Astrocyte (in vitro differentiated cells and primary cell): ENCODE measurements at regions not wholly inside any gene's neighbourhood (a gene's known extent, or its start where the extent isn't known, plus 50 kb on each side); places are given as distances from the start of the nearest gene placed in this dataset.
A peak's percentile ranks its signal among the peaks of the same experiment; 100 is the strongest.

Experiments
- DNase-seq: peaks from one replicate; pipeline ENCODE4 v3.0.0-alpha.2; 2010; ENCODE audit warnings: low read depth
- FAIRE-seq: peaks from 2 replicates; lab custom pipeline; 2011; peaks lifted over from hg19 to GRCh38; lab: Jason Lieb, UNC
- H2AFZ ChIP-seq: 2 replicates; pipeline ENCODE4 v1.6.0; 2012; ENCODE audit warnings: low read depth, low read length, inconsistent platforms
- H3K27ac ChIP-seq: 2 replicates; pipeline ENCODE4 v1.5.1; 2011; ENCODE audit warnings: low read depth, low read length, inconsistent platforms
- H3K27me3 ChIP-seq: 2 replicates; pipeline ENCODE4 v1.6.0; 2011; ENCODE audit warnings: low read length, inconsistent platforms; ENCODE audit not compliant: insufficient read depth
- H3K36me3 ChIP-seq: 2 replicates; pipeline ENCODE4 v1.5.1; 2011; ENCODE audit warnings: low read length, inconsistent platforms; ENCODE audit not compliant: insufficient read depth
- H3K4me1 ChIP-seq: 2 replicates; pipeline ENCODE4 v1.5.1; 2011; ENCODE audit warnings: low read length, inconsistent platforms; ENCODE audit not compliant: insufficient read depth
- H3K4me2 ChIP-seq: 2 replicates; pipeline ENCODE4 v1.6.0; 2012; ENCODE audit warnings: low read length, inconsistent platforms
- H3K4me3 ChIP-seq: 2 replicates; pipeline ENCODE4 v1.5.1; 2011; ENCODE audit warnings: low read depth, mild to moderate bottlenecking, low read length, inconsistent platforms; ENCODE audit not compliant: insufficient read depth
- H3K79me2 ChIP-seq: 2 replicates; pipeline ENCODE4 v1.6.0; 2012; ENCODE audit warnings: mild to moderate bottlenecking, low read length, inconsistent platforms; ENCODE audit not compliant: insufficient read depth
- H3K9ac ChIP-seq: 2 replicates; pipeline ENCODE4 v1.6.0; 2012; ENCODE audit warnings: mild to moderate bottlenecking, low read length, inconsistent platforms
- H3K9me3 ChIP-seq: 2 replicates; pipeline ENCODE4 v1.5.1; 2012; ENCODE audit warnings: low read depth, mild to moderate bottlenecking, low read length, inconsistent platforms; ENCODE audit not compliant: insufficient read depth
- H4K20me1 ChIP-seq: 2 replicates; pipeline ENCODE4 v1.6.0; 2012; ENCODE audit warnings: low read length, inconsistent platforms; ENCODE audit not compliant: insufficient read depth
- H3K27ac Mint-ChIP-seq: one replicate; pipeline ENCODE4 v1.8.0; 2021; ENCODE audit warnings: mild to moderate bottlenecking, mixed read lengths; ENCODE audit not compliant: unreplicated experiment
- H3K27me3 Mint-ChIP-seq: one replicate; pipeline ENCODE4 v1.8.0; 2021; ENCODE audit warnings: low read depth, mixed read lengths; ENCODE audit not compliant: unreplicated experiment
- H3K36me3 Mint-ChIP-seq: one replicate; pipeline ENCODE4 v1.8.0; 2021; ENCODE audit warnings: low read depth, mixed read lengths; ENCODE audit not compliant: unreplicated experiment
- H3K4me1 Mint-ChIP-seq: one replicate; pipeline ENCODE4 v1.8.0; 2021; ENCODE audit warnings: low read depth, mixed read lengths; ENCODE audit not compliant: unreplicated experiment
- H3K4me3 Mint-ChIP-seq: one replicate; pipeline ENCODE4 v1.8.0; 2021; ENCODE audit warnings: mild to moderate bottlenecking, moderate library complexity, mixed read lengths; ENCODE audit not compliant: unreplicated experiment
- H3K9me3 Mint-ChIP-seq: one replicate; pipeline ENCODE4 v1.8.0; 2021; ENCODE audit warnings: mild to moderate bottlenecking, mixed read lengths; ENCODE audit not compliant: unreplicated experiment
- CTCF ChIP-seq: IDR thresholded peaks from 2 replicates; pipeline ENCODE4 v1.5.1; 2011; ENCODE audit warnings: low read depth, mild to moderate bottlenecking, inconsistent platforms, low read length, moderate library complexity; ENCODE audit not compliant: insufficient read depth
- EZH2 ChIP-seq: IDR thresholded peaks from 2 replicates; pipeline ENCODE4 v1.6.1; 2012; ENCODE audit warnings: mild to moderate bottlenecking, low read length, inconsistent platforms; ENCODE audit not compliant: insufficient read depth

- no peaks in the 10 kb centered on the region for H3K27me3 Mint-ChIP-seq
- TF ChIP-seq CTCF (no peak), EZH2 (no peak)
- FAIRE-seq (no peak), DNase-seq (peak; percentile 62)
- H3K27ac Mint-ChIP-seq: no peak overlapping the region
- H3K9me3 ChIP-seq: no peaks in the 10 kb centered on the region
- H3K36me3 ChIP-seq: no peaks in the 10 kb centered on the region
- H3K27ac ChIP-seq: no peak overlapping the region
- no peaks in the 10 kb centered on the region for H4K20me1 ChIP-seq
- no peaks in the 10 kb centered on the region for H3K4me1 Mint-ChIP-seq
- H3K36me3 Mint-ChIP-seq: no peaks in the 10 kb centered on the region
- H3K4me2 ChIP-seq: no peak overlapping the region
- no peak overlapping the region for H2AFZ ChIP-seq
- H3K79me2 ChIP-seq: no peaks in the 10 kb centered on the region
- H3K27me3 ChIP-seq: no peaks in the 10 kb centered on the region
- H3K9ac ChIP-seq: no peak overlapping the region
- H3K4me1 ChIP-seq: no peaks in the 10 kb centered on the region
- no peaks in the 10 kb centered on the region for H3K9me3 Mint-ChIP-seq
- H3K4me3 Mint-ChIP-seq: no peak overlapping the region
- no peak overlapping the region for H3K4me3 ChIP-seq
These were observed 117.8 kb downstream of the FAM76B start for GRCh38 chr11:95671768-95672167.

- no peak overlapping the region for H3K4me3 Mint-ChIP-seq
- H3K27me3 Mint-ChIP-seq: no peaks in the 10 kb centered on the region
- H3K36me3 Mint-ChIP-seq: no peaks in the 10 kb centered on the region
- Histone ChIP-seq H3K79me2 (no peaks in the 10 kb centered on the region), H3K9me3 (no peaks in the 10 kb centered on the region), H3K4me3 (no peak overlapping the region), H3K27me3 (no peaks in the 10 kb centered on the region), H3K4me2 (no peak overlapping the region), H2AFZ (no peak overlapping the region), H4K20me1 (no peaks in the 10 kb centered on the region), H3K36me3 (no peaks in the 10 kb centered on the region), H3K9ac (no peak overlapping the region), H3K27ac (no peak overlapping the region), H3K4me1 (no peaks in the 10 kb centered on the region)
- H3K27ac Mint-ChIP-seq: no peak overlapping the region
- no peak for FAIRE-seq
- no peak for DNase-seq
- H3K9me3 Mint-ChIP-seq: no peaks in the 10 kb centered on the region
- TF ChIP-seq CTCF (no peak), EZH2 (no peak)
- H3K4me1 Mint-ChIP-seq: no peaks in the 10 kb centered on the region
These were observed 121.5 kb downstream of the FAM76B start for GRCh38 chr11:95668131-95668530.

- H3K9me3 ChIP-seq: no peaks in the 10 kb centered on the region
These were observed 128.4 kb downstream of the FAM76B start for GRCh38 chr11:95661162-95661561.

More at GRCh38 chr11:95661162-95661561, 128.4 kb downstream of the FAM76B start:
- Histone ChIP-seq H3K27ac (no peak overlapping the region), H4K20me1 (no peaks in the 10 kb centered on the region), H3K27me3 (no peaks in the 10 kb centered on the region), H3K36me3 (no peaks in the 10 kb centered on the region), H2AFZ (no peak overlapping the region), H3K79me2 (no peaks in the 10 kb centered on the region), H3K4me2 (no peak overlapping the region), H3K4me1 (no peaks in the 10 kb centered on the region), H3K4me3 (no peak overlapping the region), H3K9ac (no peak overlapping the region)
- TF ChIP-seq EZH2 (no peak), CTCF (no peak)
- FAIRE-seq: no peak
- H3K36me3 Mint-ChIP-seq: no peaks in the 10 kb centered on the region
- H3K27me3 Mint-ChIP-seq: no peaks in the 10 kb centered on the region
- H3K27ac Mint-ChIP-seq: no peak overlapping the region
- no peaks in the 10 kb centered on the region for H3K9me3 Mint-ChIP-seq
- no peak for DNase-seq
- no peak overlapping the region for H3K4me3 Mint-ChIP-seq
- H3K4me1 Mint-ChIP-seq: peaks cover 12% of the 10 kb centered on the region
